Transverse colon (tissue), 3 donors: ENCODE measurements at regions not wholly inside any gene's neighbourhood (a gene's known extent, or its start where the extent isn't known, plus 50 kb on each side); places are given as distances from the start of the nearest gene placed in this dataset.

ENCODE experiments used
- CTCF ChIP-seq, 5 experiments: fragments of 200-600 bp in 3 of 5; fragments of 450-650 bp in 2 of 5; sonication (generic) in 3 of 5; IDR thresholded peaks; 1 replicate in 2 of 5; 2 replicates in 3 of 5; pipeline ENCODE4 v1.5.1; 2016 to 2017; ENCODE audit warnings: antibody characterized with exemption in 5 of 5, inconsistent platforms in 3 of 5, mild to moderate bottlenecking in 2 of 5, moderate library complexity in 1 of 5
- POLR2A ChIP-seq: fragments of 450-650 bp; IDR thresholded peaks from one replicate; pipeline ENCODE4 v1.6.1; 2016; ENCODE audit warnings: antibody characterized with exemption, mild to moderate bottlenecking, moderate library complexity

- TF ChIP-seq POLR2A: no peak
- TF ChIP-seq CTCF (IDR thresholded peaks at IDR 0.05): no peak
These were observed 142.0 kb upstream of the GAREM1 start for GRCh38 chr18:32612651-32613050.
